ENCODE measurements at regions not wholly inside any gene's neighbourhood (a gene's known extent, or its start where the extent isn't known, plus 50 kb on each side); places are given as distances from the start of the nearest gene placed in this dataset.

- H3K4me1 ChIP-seq (ENCODE audit: insufficient read depth, low read length, poor library complexity, severe bottlenecking) = no peaks in the 10 kb centered on the region
- H3K27ac ChIP-seq (ENCODE audit: low read depth, low read length, poor library complexity, severe bottlenecking) = no peak overlapping the region
- H3K9me3 ChIP-seq (ENCODE audit: low read length) = no peaks in the 10 kb centered on the region; the same call in 1 of the 2 replicates
- no peaks in the 10 kb centered on the region for H3K79me2 ChIP-seq (ENCODE audit: insufficient read depth, low read depth, low read length)
- H3K4me2 ChIP-seq (ENCODE audit: low read length) = no peak overlapping the region
- ChIA-PET POLR2A (no interaction called here), CTCF (ENCODE audit: unreplicated experiment) (no interaction called here)
- no TSS peak for BruUV-seq (replicated peaks)
- TF ChIP-seq EZH2phosphoT487 (IDR thresholded peaks at IDR 0.05; ENCODE audit: borderline replicate concordance, low read depth, low read length) (no peak), CTCF (conservative IDR thresholded peaks at IDR 0.05; ENCODE audit: low read length) (no peak)
- H3K9me2 ChIP-seq (ENCODE audit: insufficient read depth, low read length) = no peaks in the 10 kb centered on the region
- intact Hi-C loops (cut with micrococcal nuclease; ENCODE audit: unreplicated experiment) = no loop called here
- H4K20me1 ChIP-seq (ENCODE audit: insufficient read depth, low read length) = no peaks in the 10 kb centered on the region
- no peak overlapping the region for H3K4me3 ChIP-seq (ENCODE audit: low read depth, low read length, poor library complexity, severe bottlenecking)
- H2AFZ ChIP-seq (ENCODE audit: low read length) = no peak overlapping the region
- H3K36me3 ChIP-seq (ENCODE audit: insufficient read depth, low read length) = no peaks in the 10 kb centered on the region
- DNase-seq (ENCODE audit: low spot score) = no peak
These were observed 70.5 kb downstream of the NPAP1 start for GRCh38 chr15:24746094-24746493.

GRCh38 chr15:24747376-24747775 lies 71.8 kb downstream of the NPAP1 start:
- Histone ChIP-seq H3K4me2 (ENCODE audit: low read length) (no peak overlapping the region), H3K4me1 (ENCODE audit: insufficient read depth, low read length, poor library complexity, severe bottlenecking) (no peaks in the 10 kb centered on the region), H3K9me2 (ENCODE audit: insufficient read depth, low read length) (no peaks in the 10 kb centered on the region), H4K20me1 (ENCODE audit: insufficient read depth, low read length) (no peaks in the 10 kb centered on the region), H2AFZ (ENCODE audit: low read length) (no peak overlapping the region), H3K4me3 (ENCODE audit: low read depth, low read length, poor library complexity, severe bottlenecking) (no peak overlapping the region), H3K27ac (ENCODE audit: low read depth, low read length, poor library complexity, severe bottlenecking) (no peak overlapping the region), H3K36me3 (ENCODE audit: insufficient read depth, low read length) (no peaks in the 10 kb centered on the region), H3K79me2 (ENCODE audit: insufficient read depth, low read depth, low read length) (no peaks in the 10 kb centered on the region), H3K9me3 (ENCODE audit: low read length) (no peaks in the 10 kb centered on the region; the same call in 1 of the 2 replicates)
- no peak for TF ChIP-seq EZH2phosphoT487 (IDR thresholded peaks at IDR 0.05; ENCODE audit: borderline replicate concordance, low read depth, low read length)
- no peak for TF ChIP-seq CTCF (conservative IDR thresholded peaks at IDR 0.05; ENCODE audit: low read length)
- intact Hi-C loops (cut with micrococcal nuclease; ENCODE audit: unreplicated experiment) = no loop called here
- ChIA-PET CTCF (ENCODE audit: unreplicated experiment) (no interaction called here), POLR2A (no interaction called here)
- DNase-seq (ENCODE audit: low spot score) = no peak
- no TSS peak for BruUV-seq (replicated peaks)

GRCh38 chr15:24748812-24749439 lies 73.4 kb downstream of the NPAP1 start:
- Histone ChIP-seq H3K4me1 (ENCODE audit: insufficient read depth, low read length, poor library complexity, severe bottlenecking) (no peaks in the 10 kb centered on the region), H3K79me2 (ENCODE audit: insufficient read depth, low read depth, low read length) (no peaks in the 10 kb centered on the region), H4K20me1 (ENCODE audit: insufficient read depth, low read length) (no peaks in the 10 kb centered on the region), H3K9me3 (ENCODE audit: low read length) (no peaks in the 10 kb centered on the region; the same call in 1 of the 2 replicates), H3K4me2 (ENCODE audit: low read length) (no peak overlapping the region), H3K9me2 (ENCODE audit: insufficient read depth, low read length) (no peaks in the 10 kb centered on the region), H2AFZ (ENCODE audit: low read length) (no peak overlapping the region), H3K4me3 (ENCODE audit: low read depth, low read length, poor library complexity, severe bottlenecking) (no peak overlapping the region), H3K27ac (ENCODE audit: low read depth, low read length, poor library complexity, severe bottlenecking) (no peak overlapping the region), H3K36me3 (ENCODE audit: insufficient read depth, low read length) (no peaks in the 10 kb centered on the region)
- no peak for DNase-seq (ENCODE audit: low spot score)
- intact Hi-C loops (cut with micrococcal nuclease; ENCODE audit: unreplicated experiment) = no loop called here
- TF ChIP-seq EZH2phosphoT487 (IDR thresholded peaks at IDR 0.05; ENCODE audit: borderline replicate concordance, low read depth, low read length) (no peak), CTCF (conservative IDR thresholded peaks at IDR 0.05; ENCODE audit: low read length) (no peak)
- ChIA-PET CTCF (ENCODE audit: unreplicated experiment) (no interaction called here), POLR2A (interaction anchor here (0.6 kb wide), 1 partner anchor 798 kb away, joined by 3 read pairs; no protein-coding TSS in a partner anchor)
- BruUV-seq (replicated peaks) = no TSS peak
